ENCODE measurements at regions not wholly inside any gene's neighbourhood (a gene's known extent, or its start where the extent isn't known, plus 50 kb on each side); places are given as distances from the start of the nearest gene placed in this dataset.

GRCh38 chr16:13638218-13638617 is 281.7 kb upstream of the ERCC4 start:
- H4K20me1 ChIP-seq (ENCODE audit: insufficient read depth), result no peaks in the 10 kb centered on the region
- no peak overlapping the region for H3K27ac ChIP-seq
- no peak overlapping the region for H3K9ac ChIP-seq
- H3K4me2 ChIP-seq, result no peak overlapping the region
- TF ChIP-seq, protein P1, sequence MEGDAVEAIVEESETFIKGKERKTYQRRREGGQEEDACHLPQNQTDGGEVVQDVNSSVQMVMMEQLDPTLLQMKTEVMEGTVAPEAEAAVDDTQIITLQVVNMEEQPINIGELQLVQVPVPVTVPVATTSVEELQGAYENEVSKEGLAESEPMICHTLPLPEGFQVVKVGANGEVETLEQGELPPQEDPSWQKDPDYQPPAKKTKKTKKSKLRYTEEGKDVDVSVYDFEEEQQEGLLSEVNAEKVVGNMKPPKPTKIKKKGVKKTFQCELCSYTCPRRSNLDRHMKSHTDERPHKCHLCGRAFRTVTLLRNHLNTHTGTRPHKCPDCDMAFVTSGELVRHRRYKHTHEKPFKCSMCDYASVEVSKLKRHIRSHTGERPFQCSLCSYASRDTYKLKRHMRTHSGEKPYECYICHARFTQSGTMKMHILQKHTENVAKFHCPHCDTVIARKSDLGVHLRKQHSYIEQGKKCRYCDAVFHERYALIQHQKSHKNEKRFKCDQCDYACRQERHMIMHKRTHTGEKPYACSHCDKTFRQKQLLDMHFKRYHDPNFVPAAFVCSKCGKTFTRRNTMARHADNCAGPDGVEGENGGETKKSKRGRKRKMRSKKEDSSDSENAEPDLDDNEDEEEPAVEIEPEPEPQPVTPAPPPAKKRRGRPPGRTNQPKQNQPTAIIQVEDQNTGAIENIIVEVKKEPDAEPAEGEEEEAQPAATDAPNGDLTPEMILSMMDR (conservative IDR thresholded peaks at IDR 0.05; ENCODE audit: low read depth, low read length), result no peak
- no peaks in the 10 kb centered on the region for H3K79me2 ChIP-seq (ENCODE audit: insufficient read depth, low read depth)
- no peaks in the 10 kb centered on the region for H3K36me3 ChIP-seq (ENCODE audit: insufficient read depth)
- no peaks in the 10 kb centered on the region for H3K27me3 ChIP-seq (ENCODE audit: insufficient read depth, low read depth)
- no peak overlapping the region for H2AFZ ChIP-seq (ENCODE audit: low read depth)
- no peak overlapping the region for H3K4me3 ChIP-seq (IDR thresholded peaks at IDR 0.05; ENCODE audit: insufficient read depth, low read depth, low read length)
- H3K4me1 ChIP-seq (ENCODE audit: low read depth, poor library complexity, severe bottlenecking), result no peaks in the 10 kb centered on the region

GRCh38 chr16:13643412-13643811 is 276.5 kb upstream of the ERCC4 start:
- Histone ChIP-seq H3K9ac (no peak overlapping the region), H3K27ac (no peak overlapping the region), H3K79me2 (ENCODE audit: insufficient read depth, low read depth) (no peaks in the 10 kb centered on the region), H3K27me3 (ENCODE audit: insufficient read depth, low read depth) (no peaks in the 10 kb centered on the region), H3K4me2 (no peak overlapping the region), H3K36me3 (ENCODE audit: insufficient read depth) (no peaks in the 10 kb centered on the region), H3K4me3 (IDR thresholded peaks at IDR 0.05; ENCODE audit: insufficient read depth, low read depth, low read length) (no peak overlapping the region), H4K20me1 (ENCODE audit: insufficient read depth) (no peaks in the 10 kb centered on the region), H3K4me1 (ENCODE audit: low read depth, poor library complexity, severe bottlenecking) (no peaks in the 10 kb centered on the region), H2AFZ (ENCODE audit: low read depth) (no peak overlapping the region)
- TF ChIP-seq, protein P1 (conservative IDR thresholded peaks at IDR 0.05; ENCODE audit: low read depth, low read length), result no peak

DNA sequence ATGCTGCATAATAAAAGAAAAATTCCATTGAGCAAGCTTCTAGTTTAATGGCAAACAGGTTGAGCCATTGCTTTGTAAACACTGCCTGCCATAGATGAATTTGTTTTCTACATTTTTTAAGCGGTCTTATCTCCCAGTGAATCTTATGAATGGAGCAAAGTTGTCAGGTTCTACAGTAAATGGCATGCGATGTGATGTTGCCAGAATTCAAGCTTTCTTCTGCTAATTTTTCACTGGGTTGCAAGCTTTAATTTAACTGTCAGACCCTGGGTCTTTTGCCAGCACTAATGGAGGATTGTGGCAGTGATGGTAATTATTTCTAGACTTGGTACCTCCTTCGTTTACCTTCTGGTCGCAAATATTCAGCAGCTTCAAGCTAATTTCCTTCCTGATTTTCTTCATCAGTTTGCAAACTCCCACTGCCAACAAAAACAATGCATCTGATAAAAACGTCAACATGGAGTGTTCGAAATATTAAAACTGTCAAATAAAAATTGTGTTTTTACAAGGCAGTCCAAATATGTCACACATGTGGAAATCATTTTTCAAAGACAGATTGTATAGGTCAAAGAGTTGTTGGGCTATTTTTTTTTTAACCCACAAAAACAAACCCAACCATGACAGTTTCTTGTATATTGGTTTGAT is 274.2 kb upstream of the ERCC4 start:
- H3K27ac ChIP-seq, result no peak overlapping the region
- H3K4me2 ChIP-seq, result no peak overlapping the region
- no peaks in the 10 kb centered on the region for H3K36me3 ChIP-seq (ENCODE audit: insufficient read depth)
- H3K4me3 ChIP-seq (IDR thresholded peaks at IDR 0.05; ENCODE audit: insufficient read depth, low read depth, low read length), result no peak overlapping the region
- H3K9ac ChIP-seq, result no peak overlapping the region
- H3K4me1 ChIP-seq (ENCODE audit: low read depth, poor library complexity, severe bottlenecking), result no peaks in the 10 kb centered on the region
- TF ChIP-seq, protein P1 (conservative IDR thresholded peaks at IDR 0.05; ENCODE audit: low read depth, low read length), result no peak
- no peaks in the 10 kb centered on the region for H3K79me2 ChIP-seq (ENCODE audit: insufficient read depth, low read depth)
- no peaks in the 10 kb centered on the region for H4K20me1 ChIP-seq (ENCODE audit: insufficient read depth)
- no peak overlapping the region for H2AFZ ChIP-seq (ENCODE audit: low read depth)
- H3K27me3 ChIP-seq (ENCODE audit: insufficient read depth, low read depth), result no peaks in the 10 kb centered on the region

- Histone ChIP-seq H3K4me3 (IDR thresholded peaks at IDR 0.05; ENCODE audit: insufficient read depth, low read depth, low read length) (no peak overlapping the region), H2AFZ (ENCODE audit: low read depth) (no peak overlapping the region), H4K20me1 (ENCODE audit: insufficient read depth) (no peaks in the 10 kb centered on the region), H3K9ac (no peak overlapping the region), H3K79me2 (ENCODE audit: insufficient read depth, low read depth) (no peaks in the 10 kb centered on the region), H3K4me1 (ENCODE audit: low read depth, poor library complexity, severe bottlenecking) (no peaks in the 10 kb centered on the region), H3K27ac (no peak overlapping the region), H3K27me3 (ENCODE audit: insufficient read depth, low read depth) (no peaks in the 10 kb centered on the region), H3K36me3 (ENCODE audit: insufficient read depth) (no peaks in the 10 kb centered on the region), H3K4me2 (no peak overlapping the region)
- TF ChIP-seq, protein P1 (conservative IDR thresholded peaks at IDR 0.05; ENCODE audit: low read depth, low read length), result no peak
Measured at GRCh38 chr16:13660807-13661206, 259.1 kb upstream of the ERCC4 start.

Measured in KMS-11 (cell line).